Caco-2 (cell line): ENCODE measurements at regions not wholly inside any gene's neighbourhood (a gene's known extent, or its start where the extent isn't known, plus 50 kb on each side); places are given as distances from the start of the nearest gene placed in this dataset.

Source experiments
- BruUV-seq: library from RNA; stranded (reverse); fragments of 400-500 nt; replicated peaks from 2 replicates; lab custom pipeline; 2021; lab: Mats Ljungman, UMichigan
- CTCF ChIA-PET: fragments of 300-600 bp; sonication (Branson Sonifier 250); formaldehyde crosslinking; loops from one replicate; lab custom pipeline; 2022; ENCODE audit warnings: antibody characterized with exemption; lab: Charles Lee
- POLR2A ChIA-PET: fragments of 300-600 bp; sonication (Branson Sonifier 250); formaldehyde crosslinking; loops from one replicate; lab custom pipeline; 2022; ENCODE audit warnings: antibody characterized with exemption; lab: Charles Lee
- DNase-seq, 2 experiments: peaks; one replicate each; pipeline versions ENCODE4 v3.0.0 to v3.0.0-alpha.2; 2020 to 2022
- H3K27me3 ChIP-seq: replicated peaks from 2 replicates; pipeline ENCODE4 v1.6.0; 2011; ENCODE audit warnings: low read length; ENCODE audit not compliant: control insufficient read depth, insufficient read depth
- H3K36me3 ChIP-seq: 2 replicates; pipeline ENCODE4 v1.5.1; 2011; ENCODE audit warnings: low read length; ENCODE audit not compliant: control insufficient read depth, insufficient read depth
- H3K4me1 ChIP-seq: fragments of 250-450 bp; sonication (Bioruptor Pico); 2 replicates; pipeline ENCODE4 v1.5.1; 2020; ENCODE audit warnings: mild to moderate bottlenecking
- H3K4me3 ChIP-seq: 2 replicates; pipeline ENCODE4 v1.5.1; 2011; ENCODE audit warnings: low read depth, mild to moderate bottlenecking, control low read depth, low read length
- H3K9me3 ChIP-seq: fragments of 250-450 bp; sonication (Bioruptor Pico); 2 replicates; pipeline ENCODE4 v1.5.1; 2020; ENCODE audit warnings: mild to moderate bottlenecking, moderate library complexity
- H3K27ac Mint-ChIP-seq: one replicate; pipeline ENCODE4 v1.8.0; 2022; ENCODE audit warnings: mixed read lengths; ENCODE audit not compliant: unreplicated experiment
- H3K27me3 Mint-ChIP-seq: one replicate; pipeline ENCODE4 v1.8.0; 2022; ENCODE audit warnings: mixed read lengths; ENCODE audit not compliant: insufficient read depth, unreplicated experiment
- H3K36me3 Mint-ChIP-seq: one replicate; pipeline ENCODE4 v1.8.0; 2022; ENCODE audit warnings: mild to moderate bottlenecking, mixed read lengths; ENCODE audit not compliant: insufficient read depth, unreplicated experiment
- H3K4me1 Mint-ChIP-seq: one replicate; pipeline ENCODE4 v1.8.0; 2022; ENCODE audit warnings: low read depth, mixed read lengths; ENCODE audit not compliant: unreplicated experiment
- H3K4me3 Mint-ChIP-seq: one replicate; pipeline ENCODE4 v1.8.0; 2022; ENCODE audit warnings: mild to moderate bottlenecking, moderate library complexity, mixed read lengths; ENCODE audit not compliant: unreplicated experiment
- H3K9me3 Mint-ChIP-seq: one replicate; pipeline ENCODE4 v1.8.0; 2022; ENCODE audit warnings: mixed read lengths; ENCODE audit not compliant: unreplicated experiment
- CTCF ChIP-seq, 2 experiments: fragments of 200-600 bp in 1 of 2; IDR thresholded peaks; 1 replicate in 1 of 2; 2 replicates in 1 of 2; pipeline versions ENCODE4 v1.5.1 to v1.8.0; 2011 to 2022; ENCODE audit warnings: antibody characterized with exemption in 1 of 2, control low read depth in 1 of 2, inconsistent platforms in 1 of 2, low read depth in 1 of 2, low read length in 1 of 2, mild to moderate bottlenecking in 1 of 2, moderate library complexity in 1 of 2; ENCODE audit not compliant: insufficient read depth in 1 of 2, severe bottlenecking in 1 of 2, unreplicated experiment in 1 of 2
- intact Hi-C: fragments of 100-400 bp; cut with micrococcal nuclease; formaldehyde crosslinking; loops from one replicate; pipeline ENCODE4 v1.10.0; 2022; ENCODE audit not compliant: unreplicated experiment

- no peak for DNase-seq
- no peaks in the 10 kb centered on the region for H3K27me3 ChIP-seq
- Mint-ChIP-seq H3K36me3 (no peaks in the 10 kb centered on the region), H3K9me3 (no peaks in the 10 kb centered on the region), H3K4me3 (no peak overlapping the region), H3K4me1 (peaks cover 5% of the 10 kb centered on the region), H3K27ac (no peak overlapping the region), H3K27me3 (peaks cover 18% of the 10 kb centered on the region)
- TF ChIP-seq CTCF (IDR thresholded peaks at IDR 0.05; ENCODE audit: insufficient read depth in 1 of 2, low read depth in 1 of 2, low read length in 1 of 2, severe bottlenecking in 1 of 2, unreplicated experiment in 1 of 2) = no peak
- intact Hi-C loops = no loop called here
- no TSS peak for BruUV-seq
- no peaks in the 10 kb centered on the region for H3K4me1 ChIP-seq
- no peaks in the 10 kb centered on the region for H3K36me3 ChIP-seq
- no peaks in the 10 kb centered on the region for H3K9me3 ChIP-seq
- CTCF ChIA-PET = no interaction called here
- H3K4me3 ChIP-seq = no peak overlapping the region
- POLR2A ChIA-PET = no interaction called here
Measured at GRCh38 chr12:66965621-66966020, 286.7 kb upstream of the GRIP1 start.

GRCh38 chr12:66971816-66972215, 292.9 kb upstream of the GRIP1 start:
- H3K36me3 Mint-ChIP-seq = no peaks in the 10 kb centered on the region
- Histone ChIP-seq H3K36me3 (no peaks in the 10 kb centered on the region), H3K27me3 (no peaks in the 10 kb centered on the region), H3K4me3 (no peak overlapping the region), H3K4me1 (no peaks in the 10 kb centered on the region), H3K9me3 (no peaks in the 10 kb centered on the region)
- DNase-seq = no peak
- H3K4me1 Mint-ChIP-seq = no peaks in the 10 kb centered on the region
- H3K27ac Mint-ChIP-seq = no peak overlapping the region
- ChIA-PET POLR2A (no interaction called here), CTCF (no interaction called here)
- peaks cover 28% of the 10 kb centered on the region for H3K27me3 Mint-ChIP-seq
- no peaks in the 10 kb centered on the region for H3K9me3 Mint-ChIP-seq
- TF ChIP-seq CTCF (IDR thresholded peaks at IDR 0.05; ENCODE audit: insufficient read depth in 1 of 2, low read depth in 1 of 2, low read length in 1 of 2, severe bottlenecking in 1 of 2, unreplicated experiment in 1 of 2) = no peak
- no peak overlapping the region for H3K4me3 Mint-ChIP-seq
- BruUV-seq = no TSS peak
- intact Hi-C loops = no loop called here

- Mint-ChIP-seq H3K4me1 (no peaks in the 10 kb centered on the region), H3K27ac (no peak overlapping the region), H3K9me3 (no peaks in the 10 kb centered on the region), H3K27me3 (peaks cover 16% of the 10 kb centered on the region), H3K36me3 (no peaks in the 10 kb centered on the region), H3K4me3 (no peak overlapping the region)
- H3K9me3 ChIP-seq = no peaks in the 10 kb centered on the region
- no peak for DNase-seq
- CTCF ChIA-PET = no interaction called here
- H3K27me3 ChIP-seq = peaks cover 1% of the 10 kb centered on the region; the same call in 1 of the 2 replicates
- H3K4me1 ChIP-seq = no peaks in the 10 kb centered on the region
- BruUV-seq = no TSS peak
- no peak overlapping the region for H3K4me3 ChIP-seq
- intact Hi-C loops = no loop called here
- POLR2A ChIA-PET = no interaction called here
- H3K36me3 ChIP-seq = no peaks in the 10 kb centered on the region
- TF ChIP-seq CTCF (IDR thresholded peaks at IDR 0.05; ENCODE audit: insufficient read depth in 1 of 2, low read depth in 1 of 2, low read length in 1 of 2, severe bottlenecking in 1 of 2, unreplicated experiment in 1 of 2) = no peak
Measured at GRCh38 chr12:66976526-66976925, 292.6 kb upstream of the CAND1 start.
